HG03097 (cell line): ENCODE measurements at regions not wholly inside any gene's neighbourhood (a gene's known extent, or its start where the extent isn't known, plus 50 kb on each side); places are given as distances from the start of the nearest gene placed in this dataset.

Experiments
- ATAC-seq: cut with Tn5 transposase; IDR thresholded peaks from one replicate; pipeline ENCODE4 v1.9.1; 2021; ENCODE audit not compliant: unreplicated experiment, low FRiP score

GRCh38 chr18:41561961-41562360, 393.1 kb upstream of the PIK3C3 start:
- no peak for ATAC-seq

- ATAC-seq = no peak
Observed at GRCh38 chr18:41558715-41559114, 396.3 kb upstream of the PIK3C3 start.

- no peak for ATAC-seq
Observed at GRCh38 chr18:41553716-41554115, 401.3 kb upstream of the PIK3C3 start.

GRCh38 chr18:41548521-41549260, 406.3 kb upstream of the PIK3C3 start:
- ATAC-seq = no peak

GRCh38 chr18:41545091-41545888, 409.7 kb upstream of the PIK3C3 start:
- ATAC-seq = no peak

- no peak for ATAC-seq
Observed at GRCh38 chr18:41543815-41544214, 411.2 kb upstream of the PIK3C3 start.

GRCh38 chr18:41540237-41540871, 414.7 kb upstream of the PIK3C3 start:
- ATAC-seq = no peak

- ATAC-seq = no peak
Observed at GRCh38 chr18:41538751-41539150, 416.3 kb upstream of the PIK3C3 start.

GRCh38 chr18:41537666-41538065, 417.4 kb upstream of the PIK3C3 start:
- no peak for ATAC-seq

GRCh38 chr18:41532344-41533086, 422.5 kb upstream of the PIK3C3 start:
- ATAC-seq = no peak

GRCh38 chr18:41530970-41531369, 424.1 kb upstream of the PIK3C3 start:
- ATAC-seq = no peak

- ATAC-seq = no peak
Observed at GRCh38 chr18:41529093-41529492, 425.9 kb upstream of the PIK3C3 start.

- ATAC-seq = no peak
Observed at GRCh38 chr18:41526054-41526453, 429.0 kb upstream of the PIK3C3 start.

- ATAC-seq = no peak
Observed at GRCh38 chr18:41524674-41525470, 430.2 kb upstream of the PIK3C3 start.

GRCh38 chr18:41517142-41517541, 437.9 kb upstream of the PIK3C3 start:
- no peak for ATAC-seq

GRCh38 chr18:41513438-41513837, 441.6 kb upstream of the PIK3C3 start:
- ATAC-seq = no peak

GRCh38 chr18:41504316-41504715, 450.7 kb upstream of the PIK3C3 start:
- no peak for ATAC-seq

- no peak for ATAC-seq
Observed at GRCh38 chr18:41501848-41502247, 453.2 kb upstream of the PIK3C3 start.

GRCh38 chr18:41499345-41499744, 455.7 kb upstream of the PIK3C3 start:
- ATAC-seq = no peak

- no peak for ATAC-seq
Observed at GRCh38 chr18:41490861-41491260, 464.2 kb upstream of the PIK3C3 start.
